GM12873 (cell line): ENCODE measurements at regions not wholly inside any gene's neighbourhood (a gene's known extent, or its start where the extent isn't known, plus 50 kb on each side); places are given as distances from the start of the nearest gene placed in this dataset.

Experiments
- TF ChIP-seq, protein P1 (sequence below): IDR thresholded peaks from 2 replicates; pipeline ENCODE4 v1.5.1; 2012; ENCODE audit warnings: low read depth, mild to moderate bottlenecking, moderate library complexity, low read length, control low read depth; ENCODE audit not compliant: insufficient read depth; ENCODE audit errors: missing control alignments

DNA sequence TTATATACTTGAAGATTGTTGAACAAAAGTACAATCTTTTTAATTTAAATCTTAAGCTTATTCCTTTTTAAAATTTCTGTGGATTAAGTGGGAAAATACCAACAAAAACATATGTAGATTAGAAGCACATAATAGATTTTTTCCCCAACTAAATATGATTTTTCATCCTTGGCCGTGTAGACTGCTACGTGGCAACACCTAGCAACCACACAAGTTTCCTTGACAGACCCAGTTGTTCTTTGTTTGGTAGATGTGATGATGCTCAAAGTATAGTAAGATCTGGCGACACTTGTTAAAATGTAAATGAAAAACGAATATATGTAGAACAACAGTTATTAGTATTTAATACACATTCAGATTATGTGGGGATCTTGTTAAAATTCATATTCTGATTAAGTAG, 271.0 kb upstream of the ROBO2 start:
- TF ChIP-seq, protein P1, sequence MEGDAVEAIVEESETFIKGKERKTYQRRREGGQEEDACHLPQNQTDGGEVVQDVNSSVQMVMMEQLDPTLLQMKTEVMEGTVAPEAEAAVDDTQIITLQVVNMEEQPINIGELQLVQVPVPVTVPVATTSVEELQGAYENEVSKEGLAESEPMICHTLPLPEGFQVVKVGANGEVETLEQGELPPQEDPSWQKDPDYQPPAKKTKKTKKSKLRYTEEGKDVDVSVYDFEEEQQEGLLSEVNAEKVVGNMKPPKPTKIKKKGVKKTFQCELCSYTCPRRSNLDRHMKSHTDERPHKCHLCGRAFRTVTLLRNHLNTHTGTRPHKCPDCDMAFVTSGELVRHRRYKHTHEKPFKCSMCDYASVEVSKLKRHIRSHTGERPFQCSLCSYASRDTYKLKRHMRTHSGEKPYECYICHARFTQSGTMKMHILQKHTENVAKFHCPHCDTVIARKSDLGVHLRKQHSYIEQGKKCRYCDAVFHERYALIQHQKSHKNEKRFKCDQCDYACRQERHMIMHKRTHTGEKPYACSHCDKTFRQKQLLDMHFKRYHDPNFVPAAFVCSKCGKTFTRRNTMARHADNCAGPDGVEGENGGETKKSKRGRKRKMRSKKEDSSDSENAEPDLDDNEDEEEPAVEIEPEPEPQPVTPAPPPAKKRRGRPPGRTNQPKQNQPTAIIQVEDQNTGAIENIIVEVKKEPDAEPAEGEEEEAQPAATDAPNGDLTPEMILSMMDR = no peak

DNA sequence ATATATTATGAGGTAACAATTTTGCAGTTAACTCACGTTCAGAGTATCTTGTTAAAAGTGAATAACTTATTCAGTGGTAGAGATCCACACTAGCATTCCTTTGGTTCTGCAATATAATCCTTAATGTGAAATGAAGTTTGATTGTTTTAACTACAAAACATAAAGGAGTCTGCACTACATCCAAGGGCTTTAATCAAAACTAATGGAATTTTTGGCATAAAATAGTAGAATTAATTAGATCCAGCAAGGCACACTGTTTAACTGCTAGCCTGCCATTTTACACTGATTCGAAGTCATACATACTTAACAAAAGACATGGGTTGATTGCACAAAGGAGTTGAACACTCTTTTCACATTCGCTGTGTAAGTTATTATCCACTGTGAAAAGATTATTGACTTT, 263.0 kb upstream of the ROBO2 start:
- TF ChIP-seq, protein P1 = no peak

DNA sequence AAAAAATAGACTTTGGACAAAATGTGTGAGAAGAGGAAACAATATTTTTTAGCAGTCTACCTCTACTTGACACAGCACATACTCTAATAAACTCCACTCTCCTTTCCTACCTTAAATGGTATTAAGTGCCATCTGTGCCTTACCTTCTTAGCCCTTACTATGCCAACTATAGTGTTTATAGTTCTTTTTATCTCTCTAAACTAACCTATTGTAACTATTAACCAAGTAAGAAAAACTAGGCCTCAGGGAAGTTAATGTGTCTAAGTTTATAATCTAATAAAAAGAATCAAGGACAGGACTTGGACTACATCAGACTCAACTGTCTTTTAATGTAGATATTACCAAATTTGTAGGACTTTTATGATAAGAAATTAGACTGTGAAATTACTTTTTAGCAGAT, 251.7 kb upstream of the ROBO2 start:
- TF ChIP-seq, protein P1 = no peak

DNA sequence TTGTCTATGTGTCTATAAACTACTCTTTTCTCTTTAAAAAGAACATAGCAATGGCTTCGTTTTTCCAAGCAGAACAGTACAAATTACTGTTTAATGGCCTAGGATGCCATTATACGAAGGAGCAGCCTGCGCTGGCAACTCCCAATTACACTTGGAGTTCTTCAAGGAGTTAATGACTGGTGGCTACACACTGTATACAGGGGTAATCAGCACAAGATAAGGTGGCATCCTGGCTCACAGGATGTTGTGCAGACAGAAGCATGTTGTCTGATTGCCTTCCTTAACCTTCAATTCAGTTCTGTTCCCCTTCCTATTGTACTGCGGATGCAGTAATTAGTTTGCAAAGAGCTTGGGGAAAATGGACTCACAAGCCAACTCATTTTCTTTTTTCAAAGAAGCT, 250.7 kb upstream of the ROBO2 start:
- TF ChIP-seq, protein P1 = no peak

DNA sequence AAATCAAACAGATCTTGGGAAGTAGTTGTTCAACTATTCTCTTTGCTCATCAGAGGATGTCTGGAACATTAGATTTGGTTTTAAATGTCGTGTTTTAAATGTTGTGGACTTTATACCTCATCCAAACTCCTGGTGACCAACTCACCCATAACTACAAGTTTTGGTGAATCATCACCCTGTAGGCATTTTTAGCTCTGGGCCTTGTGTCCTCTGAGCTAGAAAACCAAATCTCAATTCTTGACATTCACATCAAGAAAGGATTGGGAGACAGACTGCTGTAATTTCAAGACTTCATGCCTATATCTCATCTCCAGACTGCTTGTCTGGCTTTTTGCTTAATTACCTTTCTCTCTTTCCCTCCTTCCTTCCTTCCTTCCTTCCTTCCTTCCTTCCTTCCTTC, 228.5 kb upstream of the ROBO2 start:
- TF ChIP-seq, protein P1 = no peak

DNA sequence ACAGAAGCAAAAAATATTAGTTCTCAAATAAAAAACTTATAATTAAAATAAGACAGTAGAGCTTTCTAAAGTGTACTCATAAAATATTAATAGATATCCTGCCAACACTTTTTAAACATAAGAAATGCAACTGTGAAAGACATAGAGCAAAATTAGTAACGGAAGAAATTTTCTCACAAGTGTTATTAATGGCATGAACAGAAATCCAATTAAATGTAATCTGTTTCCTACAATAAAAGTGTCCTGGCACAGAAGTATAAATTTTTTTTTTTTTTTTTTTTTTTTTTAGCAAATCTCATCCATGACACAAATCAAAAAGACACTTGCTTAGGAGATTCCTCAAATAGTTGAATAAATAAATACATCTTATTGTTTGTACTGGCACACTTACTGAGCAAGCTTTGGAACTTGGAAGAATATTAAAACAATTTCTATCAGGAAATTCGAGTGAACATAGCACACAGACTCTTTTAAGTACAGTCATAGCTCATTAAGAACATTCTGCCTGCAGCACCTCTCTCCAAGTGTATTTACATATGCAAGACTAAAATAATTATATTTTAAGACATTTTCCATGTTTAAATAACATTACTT, 227.2 kb upstream of the ROBO2 start:
- TF ChIP-seq, protein P1 = no peak

DNA sequence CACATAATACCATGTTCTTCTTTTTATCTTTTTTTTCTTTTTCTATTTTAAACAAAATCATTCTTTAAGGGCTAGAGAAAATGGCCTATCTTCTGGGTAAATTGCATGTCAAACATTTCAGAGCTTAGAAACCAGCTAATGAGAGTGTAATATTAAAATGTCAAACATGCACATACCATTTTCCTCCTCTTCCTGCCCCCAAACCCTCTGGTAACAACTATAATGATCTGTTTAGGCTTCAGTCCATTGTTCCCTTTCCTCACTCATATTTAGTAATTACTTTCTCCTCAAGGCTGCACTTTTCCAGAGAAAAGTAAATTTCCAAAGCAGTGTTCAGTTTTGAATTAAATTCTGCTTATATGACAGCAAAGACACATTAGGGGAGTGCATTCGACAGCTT, 224.3 kb upstream of the ROBO2 start:
- TF ChIP-seq, protein P1 = no peak

DNA sequence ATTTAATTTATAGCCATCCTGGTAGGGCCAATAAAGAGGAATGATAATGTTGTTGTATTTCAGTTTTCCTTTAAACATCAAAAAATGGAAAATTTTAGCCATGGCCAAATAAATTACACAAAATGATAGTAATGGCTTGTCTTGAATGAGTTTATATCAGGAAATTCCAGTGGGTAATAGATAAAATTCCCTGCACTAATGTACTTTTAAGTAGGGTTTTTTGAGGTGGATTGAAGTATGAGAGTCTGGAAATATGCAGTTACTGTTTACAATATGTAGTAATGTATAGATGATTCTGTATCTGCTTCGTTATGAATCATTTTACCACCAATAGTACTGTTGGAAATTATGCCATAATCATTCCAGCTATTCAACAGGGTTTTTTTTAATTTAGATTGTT, 219.4 kb upstream of the ROBO2 start:
- TF ChIP-seq, protein P1 = no peak
